Activated CD4-positive, alpha-beta T cell treated with anti-CD3 and anti-CD28 coated beads, Interleukin-2, amount 50 U/mL, for 24 hours (primary cell): ENCODE measurements at regions not wholly inside any gene's neighbourhood (a gene's known extent, or its start where the extent isn't known, plus 50 kb on each side); places are given as distances from the start of the nearest gene placed in this dataset.
"Not testable (repeated sequence)": the region's sequence is repeated elsewhere in the genome, so short reads cannot be mapped to it uniquely, and the experiment has no call there.

Experiments used
- DNase-seq, 2 donors: peaks; one replicate each; pipeline ENCODE4 v3.0.0-alpha.2; 2020; ENCODE audit warnings: low read depth in 1 of 2, low spot score in 1 of 2

DNA sequence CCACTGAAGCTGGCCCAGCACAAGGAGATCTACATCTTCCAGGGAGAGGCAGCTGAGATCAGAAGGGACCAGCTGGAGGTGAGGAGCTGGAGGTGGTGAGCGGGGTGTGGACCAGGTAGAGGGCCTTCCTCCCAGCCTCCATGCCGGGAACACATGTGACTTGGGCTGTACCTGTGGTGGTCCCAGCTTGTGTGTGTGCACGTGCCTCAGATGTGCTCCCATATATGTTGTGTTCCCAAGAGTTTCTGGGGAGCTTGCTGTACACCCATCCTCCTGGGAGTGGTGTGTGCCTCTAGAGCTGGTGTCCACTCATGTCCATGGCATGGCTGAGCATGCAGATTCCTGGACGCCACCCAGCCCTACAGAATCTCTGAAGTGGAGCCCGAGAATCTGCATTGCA lies 183.7 kb upstream of the AKAP13 start:
- DNase-seq = not testable (repeated sequence)

DNA sequence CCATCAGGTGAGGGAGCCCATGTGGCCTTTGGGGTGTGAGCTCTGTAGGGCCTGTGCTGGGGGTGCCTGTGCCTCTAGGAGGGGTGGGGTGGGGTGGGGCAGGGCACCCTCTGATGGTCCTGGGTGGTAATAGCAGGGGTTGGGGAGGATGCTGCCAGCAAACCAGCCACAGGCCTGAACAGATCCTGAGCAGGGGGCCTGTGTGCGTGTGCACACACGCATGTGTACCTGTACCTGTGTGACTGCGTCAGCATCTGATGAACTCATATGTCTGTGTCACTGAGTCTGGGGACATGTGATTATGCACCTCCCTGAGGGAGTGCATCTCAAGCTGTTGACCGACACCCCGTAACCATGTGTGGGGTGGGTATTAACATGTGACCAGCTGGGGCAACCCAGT lies 182.8 kb upstream of the AKAP13 start:
- not testable (repeated sequence) for DNase-seq

DNA sequence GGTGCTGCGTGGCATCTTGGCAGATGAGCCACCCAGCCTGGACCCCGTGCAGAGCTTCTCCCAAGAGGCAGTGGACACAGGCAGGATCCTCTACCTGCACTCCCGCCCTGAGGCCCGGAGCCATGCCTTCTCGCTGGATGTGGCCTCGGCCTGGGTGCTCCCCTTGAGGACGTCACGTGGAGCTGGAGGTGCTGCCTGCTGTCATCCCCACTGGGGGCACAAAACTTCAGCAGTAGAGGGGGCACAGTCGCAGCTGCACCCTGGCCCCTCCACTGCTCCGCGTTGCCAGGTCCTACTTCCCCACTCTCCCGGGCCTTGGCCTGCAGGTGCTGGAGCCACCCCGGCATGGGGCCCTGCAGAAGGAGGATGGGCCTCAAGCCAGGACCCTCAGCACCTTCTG lies 182.0 kb upstream of the AKAP13 start:
- not testable (repeated sequence) for DNase-seq

DNA sequence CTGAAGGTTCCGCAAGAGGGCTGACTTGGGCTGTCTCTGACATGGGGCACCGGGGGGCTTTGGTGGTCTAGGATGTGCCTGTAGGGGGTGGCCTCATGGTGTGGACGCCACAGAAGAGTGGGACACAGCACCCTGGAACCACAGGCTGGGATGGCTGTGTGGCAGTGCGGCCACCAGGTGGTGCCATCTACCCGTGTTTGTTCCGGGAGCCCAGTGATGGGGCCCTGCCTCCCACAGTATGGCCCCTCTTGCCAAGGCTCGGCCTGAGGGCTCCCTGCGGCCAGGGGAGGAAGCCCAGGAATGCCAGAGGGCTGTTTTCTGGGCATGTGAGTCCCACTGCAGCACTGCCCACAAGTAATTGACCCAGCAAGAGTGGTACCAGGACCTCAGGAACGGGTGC lies 180.2 kb upstream of the AKAP13 start:
- DNase-seq = not testable (repeated sequence)

- DNase-seq = not testable (repeated sequence)
These were observed 179.1 kb upstream of the AKAP13 start for GRCh38 chr15:85201118-85201793.

DNA sequence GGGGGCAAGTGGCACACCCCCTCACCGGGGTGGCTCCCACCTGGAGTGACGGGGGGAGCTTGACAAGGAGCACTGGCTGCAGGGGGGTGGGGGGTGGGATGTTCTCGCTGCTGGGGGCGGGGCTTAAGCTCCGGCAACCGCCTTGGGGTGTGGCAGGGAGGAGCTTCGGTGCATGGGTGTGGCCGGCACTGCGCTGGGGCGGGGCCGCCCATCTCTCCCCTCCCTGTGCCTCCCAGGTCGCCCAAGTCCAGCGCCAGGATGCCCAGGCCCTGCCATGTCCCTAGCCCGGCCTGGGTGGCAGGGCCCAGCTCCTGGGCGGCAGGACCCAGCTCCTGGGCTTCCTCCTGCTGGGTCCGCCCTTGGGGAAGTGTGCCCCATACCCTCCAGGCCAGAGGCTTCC lies 175.9 kb upstream of the AKAP13 start:
- DNase-seq = not testable (repeated sequence)

GRCh38 chr15:85233791-85234325 lies 146.5 kb upstream of the AKAP13 start:
- not testable (repeated sequence) for DNase-seq

GRCh38 chr15:85234450-85235196 lies 145.8 kb upstream of the AKAP13 start:
- not testable (repeated sequence) for DNase-seq

DNA sequence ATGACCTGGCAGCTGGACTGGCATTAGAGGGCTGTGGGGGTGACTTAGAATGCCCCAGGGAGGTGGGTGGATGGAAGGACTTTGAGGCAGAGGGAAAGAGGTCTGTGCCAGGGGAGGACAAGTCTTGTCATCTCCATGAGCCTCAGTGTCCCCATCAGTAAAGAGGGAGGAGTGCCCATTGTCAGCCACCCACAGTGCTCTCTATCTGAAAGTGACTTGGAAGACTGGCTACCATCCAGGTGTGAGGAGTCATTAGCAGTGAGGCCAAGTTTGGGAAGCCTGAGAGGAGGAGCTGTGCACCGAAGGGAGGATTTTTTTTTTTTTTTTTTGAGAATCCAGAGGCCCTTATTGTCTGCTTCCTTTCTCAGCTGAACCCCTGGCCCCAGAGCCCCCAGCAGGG lies 136.3 kb upstream of the AKAP13 start:
- DNase-seq = not testable (repeated sequence)

- DNase-seq = not testable (repeated sequence)
These were observed 129.4 kb upstream of the AKAP13 start for GRCh38 chr15:85250938-85251542.

DNA sequence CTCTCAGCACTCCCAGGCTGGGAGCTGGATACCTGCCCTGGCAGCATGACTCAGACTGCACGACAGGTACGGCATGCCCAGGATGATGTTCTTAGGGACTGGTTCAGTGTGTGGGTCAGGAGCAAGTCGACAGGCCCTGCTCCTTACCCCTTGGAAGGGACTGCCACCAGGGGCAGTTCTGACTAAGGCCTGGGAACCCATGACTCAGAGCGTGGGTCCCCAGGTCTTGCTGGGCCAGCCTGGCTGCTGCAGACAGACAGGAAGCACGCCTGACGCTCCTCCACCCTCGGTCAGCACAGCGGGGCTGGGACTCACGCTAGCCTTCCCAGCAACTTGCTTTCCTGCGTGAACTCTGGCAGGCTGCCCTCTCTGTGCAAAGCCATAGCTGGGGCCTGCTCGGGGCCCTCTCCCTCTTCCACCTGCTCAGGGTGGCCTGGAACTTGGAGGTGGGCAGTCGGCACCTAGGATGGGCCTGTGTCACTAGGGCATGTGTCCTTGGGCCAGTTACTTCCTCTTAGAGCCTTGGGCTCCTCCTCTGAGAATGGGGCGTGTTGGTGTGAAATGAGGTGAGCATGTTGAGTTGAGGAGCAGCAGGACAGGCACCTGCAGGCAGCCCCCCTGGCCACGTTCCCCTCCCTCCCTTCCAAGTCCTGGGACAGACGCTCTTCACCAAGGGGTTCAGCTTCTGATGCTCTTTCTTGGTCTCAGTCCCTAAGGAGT lies 127.0 kb upstream of the AKAP13 start:
- DNase-seq = not testable (repeated sequence)

DNA sequence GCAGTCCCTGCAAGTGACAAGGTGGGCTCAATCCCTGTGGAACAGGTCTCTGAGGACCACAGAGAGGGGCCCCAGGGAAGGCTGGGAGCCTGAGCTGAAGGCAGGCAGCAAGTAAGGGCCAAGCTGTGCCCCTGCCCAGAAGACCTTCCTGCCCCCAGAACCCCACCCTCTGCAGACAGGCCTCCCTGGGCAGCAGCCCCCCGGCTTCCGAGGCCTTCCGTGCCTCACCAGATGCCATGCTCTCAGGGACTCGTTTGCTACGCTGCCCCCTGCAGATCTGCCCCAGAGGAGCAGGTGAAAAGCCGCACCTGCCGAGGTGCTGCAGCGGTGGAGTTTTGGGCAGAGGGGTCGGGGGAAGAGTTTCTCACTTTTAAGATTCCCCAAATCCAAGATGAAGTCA lies 125.4 kb upstream of the AKAP13 start:
- not testable (repeated sequence) for DNase-seq

DNA sequence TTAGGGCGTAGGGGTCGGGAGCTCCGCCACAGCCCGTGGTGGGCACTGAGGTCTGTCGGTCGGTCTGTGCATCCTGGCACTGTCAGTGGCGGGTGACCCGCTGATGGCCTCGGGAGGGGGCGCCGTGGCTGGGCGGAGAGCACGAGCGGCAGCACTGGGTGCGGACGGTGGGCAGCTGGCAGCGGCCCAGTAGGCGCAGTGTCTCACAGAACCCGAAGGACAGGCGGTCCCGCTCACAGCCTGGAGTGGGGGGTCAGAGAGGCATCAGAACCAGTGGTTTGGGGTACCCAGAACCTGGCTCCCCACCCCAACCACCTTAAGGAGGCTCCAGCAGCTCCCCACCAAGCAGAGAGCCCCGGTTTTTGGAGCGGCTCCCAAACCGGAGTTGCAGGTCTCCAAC lies 124.9 kb upstream of the AKAP13 start:
- DNase-seq = not testable (repeated sequence)

DNA sequence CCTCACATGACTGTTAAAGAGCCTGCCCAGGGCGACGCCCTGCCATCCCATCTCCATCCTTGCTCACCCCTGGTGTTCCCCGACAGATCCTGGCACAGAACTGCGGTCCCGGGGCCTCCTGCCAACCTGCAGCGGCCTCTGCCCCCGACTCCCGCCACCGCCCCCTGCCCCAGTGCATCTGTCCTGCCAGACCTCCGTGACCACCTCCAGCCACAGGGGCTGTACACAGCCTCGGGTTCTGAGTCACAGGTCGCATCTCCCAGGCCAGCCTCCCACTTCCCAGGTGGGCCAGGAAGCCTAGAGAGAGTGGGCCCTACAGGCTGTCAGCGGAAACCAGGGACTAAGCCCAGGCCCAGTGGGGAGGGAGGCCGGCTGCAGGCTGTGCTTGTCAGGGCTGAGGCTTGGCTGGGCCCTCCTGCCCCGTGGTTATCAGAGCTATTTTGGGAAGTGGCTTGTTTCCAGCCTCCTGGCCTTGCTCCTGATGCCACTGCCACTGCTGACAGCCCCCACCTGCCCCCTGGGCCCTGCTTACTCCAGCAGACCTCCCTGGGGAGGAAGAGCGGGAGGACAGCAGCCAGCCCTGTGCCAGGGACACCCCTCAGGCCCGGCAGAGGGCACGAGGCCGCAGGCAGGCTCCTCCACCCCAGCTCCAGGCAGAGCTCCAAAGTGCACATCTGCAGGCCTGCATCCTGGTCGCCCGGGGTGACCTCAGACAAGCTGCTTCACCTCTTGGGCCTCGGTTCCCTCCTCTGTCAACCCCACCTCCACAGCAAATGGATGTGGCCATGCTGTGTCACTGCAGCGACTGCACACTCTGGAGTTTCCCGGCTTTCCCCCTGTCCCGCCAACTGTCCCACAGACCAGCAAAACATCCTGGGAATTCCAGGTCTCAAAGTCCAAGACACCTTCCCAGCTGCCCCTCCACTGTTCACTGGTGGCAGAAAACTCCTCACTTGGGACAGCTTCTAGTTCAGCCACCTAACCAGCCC lies 124.1 kb upstream of the AKAP13 start:
- not testable (repeated sequence) for DNase-seq

DNA sequence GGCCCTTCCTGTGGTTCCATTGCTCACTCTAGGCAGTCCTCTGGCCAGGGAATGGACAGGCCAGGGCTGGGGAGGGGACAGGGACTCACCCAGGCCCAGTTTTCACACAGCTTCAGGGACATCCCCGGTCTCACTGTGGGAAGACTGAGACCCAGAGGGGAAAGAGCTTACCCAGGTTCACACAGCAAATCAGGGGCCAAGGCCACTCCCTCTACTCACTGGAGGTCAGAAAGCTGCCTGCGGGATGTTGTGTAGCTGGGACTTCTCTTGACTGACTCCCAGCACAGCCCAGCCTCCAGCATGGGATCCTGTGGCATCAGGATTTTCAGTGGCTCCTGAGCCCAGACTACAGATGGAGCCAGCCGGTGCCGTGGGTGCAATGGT lies 122.3 kb upstream of the AKAP13 start:
- not testable (repeated sequence) for DNase-seq

DNA sequence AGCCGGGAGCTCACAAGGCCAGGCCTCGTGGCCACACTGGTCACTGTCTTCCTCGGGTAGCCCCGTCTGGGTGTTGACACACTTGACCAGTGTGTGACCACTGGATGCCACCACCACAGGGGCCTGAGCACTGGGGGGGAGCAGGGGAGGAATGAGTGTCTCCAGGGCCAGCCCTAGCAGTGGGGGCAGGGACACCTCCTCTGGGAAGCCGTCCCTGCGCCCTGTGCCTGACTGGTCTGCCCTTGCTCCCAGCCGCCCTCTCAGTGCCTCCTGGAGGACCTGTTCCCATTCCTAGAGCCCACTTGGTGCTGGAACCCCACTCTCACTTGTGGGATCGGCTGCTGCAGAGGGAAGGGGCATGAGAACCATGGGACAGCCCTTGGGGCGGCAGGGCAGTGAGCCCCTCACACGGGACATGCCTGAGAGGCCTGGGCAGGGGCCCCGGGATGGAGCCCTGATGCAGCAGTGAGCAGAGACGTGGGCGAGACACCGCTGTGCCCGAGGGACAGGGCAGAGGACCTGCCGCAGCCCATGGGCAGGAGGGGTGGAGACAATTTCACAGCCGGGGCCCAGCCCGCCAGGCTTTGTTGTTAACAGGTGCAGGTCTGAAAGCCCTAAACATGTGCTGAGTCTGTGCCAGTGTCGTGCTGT lies 121.7 kb upstream of the AKAP13 start:
- not testable (repeated sequence) for DNase-seq

GRCh38 chr15:85260526-85260925 lies 119.9 kb upstream of the AKAP13 start:
- DNase-seq = not testable (repeated sequence)

GRCh38 chr15:85262461-85263055 lies 117.8 kb upstream of the AKAP13 start:
- DNase-seq = not testable (repeated sequence)

DNA sequence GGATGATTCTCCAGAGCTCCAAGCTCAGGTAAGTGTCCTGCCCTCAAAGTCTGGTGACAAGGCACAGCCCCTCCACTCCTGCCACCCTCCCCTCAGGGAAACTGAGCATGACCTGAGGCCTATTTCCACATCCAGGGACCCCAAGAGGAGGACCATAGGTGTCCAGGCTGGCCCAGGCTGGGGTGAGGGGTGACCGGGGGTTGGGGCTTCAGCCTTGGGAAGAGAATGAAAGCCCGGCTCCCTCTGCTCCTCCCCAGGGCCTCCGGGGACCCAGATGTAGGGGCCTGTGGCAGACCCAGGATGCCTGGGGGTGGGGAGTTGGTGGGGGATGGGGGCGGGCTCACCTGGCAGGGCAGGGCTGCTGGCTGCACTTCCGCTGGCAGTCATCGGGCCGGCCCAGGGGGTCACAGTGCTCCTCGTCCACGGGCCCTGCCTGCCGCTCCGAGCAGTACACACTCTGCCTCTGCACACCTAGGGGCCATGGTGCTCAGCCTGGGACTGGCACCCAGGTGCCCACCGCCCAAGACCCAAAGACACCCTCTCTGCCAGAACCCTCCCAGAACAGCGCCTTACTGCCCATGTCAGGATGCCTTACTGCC lies 116.5 kb upstream of the AKAP13 start:
- not testable (repeated sequence) for DNase-seq
